Neutrophil (primary cell): ENCODE measurements at regions not wholly inside any gene's neighbourhood (a gene's known extent, or its start where the extent isn't known, plus 50 kb on each side); places are given as distances from the start of the nearest gene placed in this dataset.

Experiments used
- H3K27ac ChIP-seq: fragments of 200-600 bp; sonication (generic); 2 replicates; pipeline ENCODE4 v1.5.1; 2016; ENCODE audit warnings: mild to moderate bottlenecking, moderate library complexity
- H3K27me3 ChIP-seq: fragments of 200-600 bp; sonication (generic); 2 replicates; pipeline ENCODE4 v1.6.0; 2016; ENCODE audit warnings: mild to moderate bottlenecking
- H3K36me3 ChIP-seq: fragments of 200-600 bp; sonication (generic); 2 replicates; pipeline ENCODE4 v1.5.1; 2017
- H3K4me1 ChIP-seq, 2 experiments: fragments of 200-600 bp in 1 of 2; sonication (generic) in 1 of 2; 1 replicate in 1 of 2; 2 replicates in 1 of 2; pipeline versions ENCODE4 v1.5.1 to v1.6.1; 2013 to 2016; ENCODE audit warnings: low read depth in 1 of 2, low read length in 1 of 2, mild to moderate bottlenecking in 1 of 2, moderate library complexity in 1 of 2; ENCODE audit not compliant: control insufficient read depth in 1 of 2, insufficient read depth in 1 of 2
- H3K4me3 ChIP-seq, 2 experiments: fragments of 200-600 bp in 1 of 2; sonication (generic) in 1 of 2; 1 replicate in 1 of 2; 2 replicates in 1 of 2; pipeline ENCODE4 v1.5.1; 2013 to 2016; ENCODE audit warnings: low read depth in 1 of 2, low read length in 1 of 2, mild to moderate bottlenecking in 1 of 2, moderate library complexity in 1 of 2
- H3K9me3 ChIP-seq: fragments of 200-600 bp; sonication (generic); 2 replicates; pipeline ENCODE4 v1.5.1; 2016
- CTCF ChIP-seq: fragments of 200-600 bp; sonication (generic); IDR thresholded peaks from 2 replicates; pipeline ENCODE4 v1.5.1; 2016; ENCODE audit warnings: antibody characterized with exemption

GRCh38 chr7:114196517-114196916 is 218.1 kb upstream of the FOXP2 start:
- Histone ChIP-seq H3K9me3 (no peaks in the 10 kb centered on the region), H3K27ac (no peak overlapping the region), H3K4me1 (no peaks in the 10 kb centered on the region), H3K4me3 (no peak overlapping the region), H3K27me3 (no peaks in the 10 kb centered on the region), H3K36me3 (no peaks in the 10 kb centered on the region)
- no peak for TF ChIP-seq CTCF

GRCh38 chr7:114190387-114190786 is 224.2 kb upstream of the FOXP2 start:
- Histone ChIP-seq H3K4me3 (no peak overlapping the region), H3K36me3 (no peaks in the 10 kb centered on the region), H3K9me3 (no peaks in the 10 kb centered on the region), H3K4me1 (no peaks in the 10 kb centered on the region), H3K27ac (no peak overlapping the region), H3K27me3 (no peaks in the 10 kb centered on the region)
- TF ChIP-seq CTCF = no peak

GRCh38 chr7:114183311-114184088 is 231.1 kb upstream of the FOXP2 start:
- Histone ChIP-seq H3K9me3 (no peaks in the 10 kb centered on the region), H3K4me3 (no peak overlapping the region), H3K4me1 (no peaks in the 10 kb centered on the region), H3K36me3 (no peaks in the 10 kb centered on the region), H3K27ac (no peak overlapping the region), H3K27me3 (no peaks in the 10 kb centered on the region)
- no peak for TF ChIP-seq CTCF

GRCh38 chr7:114182837-114183236 is 231.8 kb upstream of the FOXP2 start:
- no peak overlapping the region for H3K27ac ChIP-seq
- H3K9me3 ChIP-seq = no peaks in the 10 kb centered on the region
- no peaks in the 10 kb centered on the region for H3K36me3 ChIP-seq
- no peaks in the 10 kb centered on the region for H3K27me3 ChIP-seq
- H3K4me1 ChIP-seq = no peaks in the 10 kb centered on the region
- no peak overlapping the region for H3K4me3 ChIP-seq
- no peak for TF ChIP-seq CTCF

- Histone ChIP-seq H3K9me3 (no peaks in the 10 kb centered on the region), H3K27me3 (no peaks in the 10 kb centered on the region), H3K4me1 (no peaks in the 10 kb centered on the region), H3K4me3 (no peak overlapping the region), H3K36me3 (no peaks in the 10 kb centered on the region), H3K27ac (no peak overlapping the region)
- no peak for TF ChIP-seq CTCF
Observed at GRCh38 chr7:114181280-114181679, 233.3 kb upstream of the FOXP2 start.
